Breast epithelium (tissue), 3 donors: ENCODE measurements at regions not wholly inside any gene's neighbourhood (a gene's known extent, or its start where the extent isn't known, plus 50 kb on each side); places are given as distances from the start of the nearest gene placed in this dataset.

Experiments used
- POLR2A ChIP-seq: fragments of 450-650 bp; IDR thresholded peaks from one replicate; pipeline ENCODE4 v1.6.1; 2016; ENCODE audit warnings: antibody characterized with exemption, mild to moderate bottlenecking, moderate library complexity
- TF ChIP-seq, protein P1 (sequence below), 3 donors: fragments of 450-650 bp; IDR thresholded peaks; one replicate each; pipeline ENCODE4 v1.5.1; 2016 to 2017; ENCODE audit warnings: antibody characterized with exemption in 3 of 3, mild to moderate bottlenecking in 3 of 3, moderate library complexity in 3 of 3

DNA sequence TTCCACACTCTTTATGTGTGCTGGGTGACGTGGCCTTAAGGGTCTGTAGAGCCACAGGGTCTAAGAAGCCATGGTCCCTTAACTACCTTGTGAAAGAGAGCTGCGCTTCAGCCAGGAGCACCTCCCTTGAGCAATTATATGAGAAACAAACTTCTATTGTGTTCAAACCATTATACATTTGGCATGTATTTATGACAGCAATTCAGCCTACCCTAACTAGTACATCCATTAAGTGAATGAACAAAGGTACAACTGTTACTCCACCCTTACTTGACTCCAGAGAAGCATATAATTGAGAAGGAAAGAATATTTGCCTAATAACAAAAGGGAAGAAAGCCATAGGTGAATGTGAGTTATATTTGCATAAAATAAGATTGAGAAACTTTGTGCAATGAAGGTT is 69.8 kb upstream of the BOC start:
- TF ChIP-seq, protein P1, sequence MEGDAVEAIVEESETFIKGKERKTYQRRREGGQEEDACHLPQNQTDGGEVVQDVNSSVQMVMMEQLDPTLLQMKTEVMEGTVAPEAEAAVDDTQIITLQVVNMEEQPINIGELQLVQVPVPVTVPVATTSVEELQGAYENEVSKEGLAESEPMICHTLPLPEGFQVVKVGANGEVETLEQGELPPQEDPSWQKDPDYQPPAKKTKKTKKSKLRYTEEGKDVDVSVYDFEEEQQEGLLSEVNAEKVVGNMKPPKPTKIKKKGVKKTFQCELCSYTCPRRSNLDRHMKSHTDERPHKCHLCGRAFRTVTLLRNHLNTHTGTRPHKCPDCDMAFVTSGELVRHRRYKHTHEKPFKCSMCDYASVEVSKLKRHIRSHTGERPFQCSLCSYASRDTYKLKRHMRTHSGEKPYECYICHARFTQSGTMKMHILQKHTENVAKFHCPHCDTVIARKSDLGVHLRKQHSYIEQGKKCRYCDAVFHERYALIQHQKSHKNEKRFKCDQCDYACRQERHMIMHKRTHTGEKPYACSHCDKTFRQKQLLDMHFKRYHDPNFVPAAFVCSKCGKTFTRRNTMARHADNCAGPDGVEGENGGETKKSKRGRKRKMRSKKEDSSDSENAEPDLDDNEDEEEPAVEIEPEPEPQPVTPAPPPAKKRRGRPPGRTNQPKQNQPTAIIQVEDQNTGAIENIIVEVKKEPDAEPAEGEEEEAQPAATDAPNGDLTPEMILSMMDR (IDR thresholded peaks at IDR 0.05): no peak
- TF ChIP-seq POLR2A: no peak
